ENCODE measurements at regions not wholly inside any gene's neighbourhood (a gene's known extent, or its start where the extent isn't known, plus 50 kb on each side); places are given as distances from the start of the nearest gene placed in this dataset.

DNA sequence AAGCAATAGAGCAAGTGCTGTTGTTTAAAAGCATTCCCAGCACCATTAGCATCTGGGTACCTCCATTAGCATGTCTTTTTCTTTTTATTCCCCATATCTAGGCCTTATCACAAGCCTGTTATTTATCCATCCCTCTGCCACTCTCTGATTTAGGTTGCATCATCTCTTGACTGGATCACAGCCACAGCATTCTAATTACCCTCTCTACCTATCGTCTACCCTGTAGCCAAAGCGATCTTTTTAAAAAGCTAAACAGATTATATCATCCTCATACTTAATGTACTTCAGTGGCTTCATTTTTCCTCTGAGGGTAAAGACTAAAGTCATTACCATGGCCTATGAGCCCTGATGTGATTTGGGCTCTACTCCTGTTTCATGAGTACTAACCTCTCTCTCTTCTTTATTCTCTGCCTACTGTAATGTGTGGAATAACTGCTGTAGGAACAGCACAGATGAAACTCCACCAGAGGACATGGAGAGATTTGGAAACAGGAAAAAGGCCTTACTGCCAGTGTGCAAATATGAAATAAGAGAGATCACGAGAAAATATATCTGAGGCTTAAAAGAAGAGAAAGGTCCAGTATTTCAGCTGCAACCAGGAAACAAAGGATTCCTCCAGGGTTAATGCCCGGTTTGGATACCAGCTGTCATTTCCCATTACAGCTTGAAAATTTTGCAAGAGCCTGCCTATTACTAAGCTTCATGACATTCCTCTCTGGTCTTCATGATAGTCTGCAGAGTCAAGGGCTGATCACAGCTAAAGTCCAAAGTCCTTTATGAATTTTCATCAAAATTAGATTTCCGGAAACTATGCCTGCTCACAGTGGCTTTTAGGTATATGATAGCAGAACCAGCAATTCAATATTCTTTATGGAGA, 422.5 kb upstream of the PDE3A start:
- TF ChIP-seq, protein P1, sequence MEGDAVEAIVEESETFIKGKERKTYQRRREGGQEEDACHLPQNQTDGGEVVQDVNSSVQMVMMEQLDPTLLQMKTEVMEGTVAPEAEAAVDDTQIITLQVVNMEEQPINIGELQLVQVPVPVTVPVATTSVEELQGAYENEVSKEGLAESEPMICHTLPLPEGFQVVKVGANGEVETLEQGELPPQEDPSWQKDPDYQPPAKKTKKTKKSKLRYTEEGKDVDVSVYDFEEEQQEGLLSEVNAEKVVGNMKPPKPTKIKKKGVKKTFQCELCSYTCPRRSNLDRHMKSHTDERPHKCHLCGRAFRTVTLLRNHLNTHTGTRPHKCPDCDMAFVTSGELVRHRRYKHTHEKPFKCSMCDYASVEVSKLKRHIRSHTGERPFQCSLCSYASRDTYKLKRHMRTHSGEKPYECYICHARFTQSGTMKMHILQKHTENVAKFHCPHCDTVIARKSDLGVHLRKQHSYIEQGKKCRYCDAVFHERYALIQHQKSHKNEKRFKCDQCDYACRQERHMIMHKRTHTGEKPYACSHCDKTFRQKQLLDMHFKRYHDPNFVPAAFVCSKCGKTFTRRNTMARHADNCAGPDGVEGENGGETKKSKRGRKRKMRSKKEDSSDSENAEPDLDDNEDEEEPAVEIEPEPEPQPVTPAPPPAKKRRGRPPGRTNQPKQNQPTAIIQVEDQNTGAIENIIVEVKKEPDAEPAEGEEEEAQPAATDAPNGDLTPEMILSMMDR (IDR thresholded peaks at IDR 0.05) = no peak
- no peak for TF ChIP-seq POLR2AphosphoS5 (IDR thresholded peaks at IDR 0.05)
- no peak for TF ChIP-seq POLR2A (IDR thresholded peaks at IDR 0.05)

Measured in suprapubic skin (tissue), 4 donors.